ENCODE measurements at regions not wholly inside any gene's neighbourhood (a gene's known extent, or its start where the extent isn't known, plus 50 kb on each side); places are given as distances from the start of the nearest gene placed in this dataset.

GRCh38 chr19:29122185-29122584 is 90.8 kb downstream of the UQCRFS1 start:
- Histone ChIP-seq H3K9ac (ENCODE audit: control insufficient read depth, insufficient read depth, low read length) (no peak overlapping the region), H3K4me1 (ENCODE audit: control insufficient read depth, insufficient read depth, low read length) (no peaks in the 10 kb centered on the region), H3K9me3 (replicated peaks; ENCODE audit: control insufficient read depth, insufficient read depth, low read length) (no peaks in the 10 kb centered on the region; the same call in 2 of the 3 replicates), H3K27ac (ENCODE audit: control insufficient read depth, insufficient read depth) (no peak overlapping the region), H3K36me3 (ENCODE audit: control insufficient read depth in 2 of 2, insufficient read depth in 2 of 2, low read length in 1 of 2) (no peaks in the 10 kb centered on the region), H2AFZ (ENCODE audit: control insufficient read depth, low read depth, low read length) (no peak overlapping the region), H3K4me2 (ENCODE audit: control insufficient read depth, insufficient read depth) (no peak overlapping the region), H3K27me3 (replicated peaks in 1 of 2; ENCODE audit: control insufficient read depth in 2 of 2, insufficient read depth in 2 of 2, low read length in 1 of 2) (no peaks in the 10 kb centered on the region), H4K20me1 (ENCODE audit: control insufficient read depth, insufficient read depth) (no peaks in the 10 kb centered on the region), H3K4me3 (no peak overlapping the region), H3K79me2 (ENCODE audit: control insufficient read depth, insufficient read depth, low read length) (no peaks in the 10 kb centered on the region)
- SMC1A ChIA-PET (ENCODE audit: uncharacterized antibody, unreplicated experiment) = interaction anchor here (1.1 kb wide), 1 partner anchor 384 kb away, joined by 3 read pairs; no protein-coding TSS in a partner anchor
- DNase-seq (ENCODE audit: low read depth, low spot score) (no peak), ATAC-seq (no peak), FAIRE-seq (no peak)
- POLR2A ChIA-PET = no interaction called here
- 33% methylated on average over 5 of the region's 5 CpGs for WGBS (ENCODE audit: insufficient coverage, insufficient replicate concordance, low lambda C conversion rate, missing lambda C conversion rate)
- no TSS peak for BruUV-seq (replicated peaks)
- RAD21 ChIA-PET (ENCODE audit: unreplicated experiment) = no interaction called here
- intact Hi-C loops (cut with micrococcal nuclease; ENCODE audit: unreplicated experiment) (no loop called here), in situ Hi-C loops (cut with MboI) (no loop called here)
- CTCF ChIA-PET = interaction anchor here (0.8 to 2.2 kb wide), 4 partner anchors 141 to 385 kb away, joined by 3 to 6 read pairs (median 3); no protein-coding TSS in a partner anchor
- TF ChIP-seq HDGF (IDR thresholded peaks at IDR 0.05) (no peak), NR2C2 (IDR thresholded peaks at IDR 0.05; ENCODE audit: borderline replicate concordance, control insufficient read depth, insufficient read length, low read depth) (no peak), IRF5 (IDR thresholded peaks at IDR 0.05; ENCODE audit: borderline replicate concordance) (no peak), KLF5 (IDR thresholded peaks at IDR 0.05; ENCODE audit: partially characterized antibody) (no peak), IKZF1 (conservative IDR thresholded peaks at IDR 0.05) (no peak), SREBF1 (IDR thresholded peaks at IDR 0.05; ENCODE audit: low read length) (no peak), CTCF (IDR thresholded peaks at IDR 0.05 in 2 of 3, conservative IDR thresholded peaks at IDR 0.05 in 1 of 3; ENCODE audit: control insufficient read depth in 2 of 3, extremely low read depth in 1 of 3, insufficient read depth in 1 of 3, low read depth in 3 of 3, low read length in 3 of 3) (no peak), CHD2 (IDR thresholded peaks at IDR 0.05; ENCODE audit: borderline replicate concordance, low read depth, low read length) (no peak), ZBTB4 (CRISPR knock-in tag; IDR thresholded peaks at IDR 0.05) (no peak), NFIC (IDR thresholded peaks at IDR 0.05; ENCODE audit: low read depth, low read length) (no peak), PAX8 (IDR thresholded peaks at IDR 0.05) (no peak), EED (IDR thresholded peaks at IDR 0.05; ENCODE audit: low read depth) (no peak), RUNX3 (IDR thresholded peaks at IDR 0.05; ENCODE audit: low read length) (no peak), ZNF622 (IDR thresholded peaks at IDR 0.05) (no peak), NKRF (conservative IDR thresholded peaks at IDR 0.05) (no peak), CBX5 (IDR thresholded peaks at IDR 0.05; ENCODE audit: low read depth) (no peak)
